ENCODE measurements at regions not wholly inside any gene's neighbourhood (a gene's known extent, or its start where the extent isn't known, plus 50 kb on each side); places are given as distances from the start of the nearest gene placed in this dataset.

DNA sequence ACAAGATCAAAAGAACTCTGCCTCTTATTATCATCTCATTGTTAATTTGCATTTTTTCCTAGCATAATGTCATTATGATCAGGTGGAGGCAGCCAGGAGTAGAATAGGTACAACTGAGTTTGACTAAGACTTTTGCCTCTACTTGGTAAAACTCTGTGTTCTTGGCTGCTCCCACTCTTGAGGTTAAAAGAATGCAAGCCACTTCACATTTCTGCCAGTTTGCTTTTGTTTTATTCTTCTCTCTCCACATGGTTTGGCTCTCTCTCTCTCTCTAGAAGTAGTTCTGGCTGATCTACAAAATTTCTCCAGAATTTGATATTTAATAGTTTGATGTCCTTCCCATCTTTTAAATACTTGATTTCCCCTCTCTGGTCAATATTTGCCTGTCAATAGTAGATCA, 170.7 kb upstream of the E2F7 start:
- TF ChIP-seq, protein P1, sequence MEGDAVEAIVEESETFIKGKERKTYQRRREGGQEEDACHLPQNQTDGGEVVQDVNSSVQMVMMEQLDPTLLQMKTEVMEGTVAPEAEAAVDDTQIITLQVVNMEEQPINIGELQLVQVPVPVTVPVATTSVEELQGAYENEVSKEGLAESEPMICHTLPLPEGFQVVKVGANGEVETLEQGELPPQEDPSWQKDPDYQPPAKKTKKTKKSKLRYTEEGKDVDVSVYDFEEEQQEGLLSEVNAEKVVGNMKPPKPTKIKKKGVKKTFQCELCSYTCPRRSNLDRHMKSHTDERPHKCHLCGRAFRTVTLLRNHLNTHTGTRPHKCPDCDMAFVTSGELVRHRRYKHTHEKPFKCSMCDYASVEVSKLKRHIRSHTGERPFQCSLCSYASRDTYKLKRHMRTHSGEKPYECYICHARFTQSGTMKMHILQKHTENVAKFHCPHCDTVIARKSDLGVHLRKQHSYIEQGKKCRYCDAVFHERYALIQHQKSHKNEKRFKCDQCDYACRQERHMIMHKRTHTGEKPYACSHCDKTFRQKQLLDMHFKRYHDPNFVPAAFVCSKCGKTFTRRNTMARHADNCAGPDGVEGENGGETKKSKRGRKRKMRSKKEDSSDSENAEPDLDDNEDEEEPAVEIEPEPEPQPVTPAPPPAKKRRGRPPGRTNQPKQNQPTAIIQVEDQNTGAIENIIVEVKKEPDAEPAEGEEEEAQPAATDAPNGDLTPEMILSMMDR (conservative IDR thresholded peaks at IDR 0.05), result no peak
- no peak for TF ChIP-seq ZFX (IDR thresholded peaks at IDR 0.05)
